Ammon's horn (tissue), 1 donor: ENCODE measurements at regions not wholly inside any gene's neighbourhood (a gene's known extent, or its start where the extent isn't known, plus 50 kb on each side); places are given as distances from the start of the nearest gene placed in this dataset.

Experiments used
- DNase-seq: peaks from one replicate; pipeline ENCODE4 v3.0.0-alpha.2; 2016; ENCODE audit warnings: low spot score

DNA sequence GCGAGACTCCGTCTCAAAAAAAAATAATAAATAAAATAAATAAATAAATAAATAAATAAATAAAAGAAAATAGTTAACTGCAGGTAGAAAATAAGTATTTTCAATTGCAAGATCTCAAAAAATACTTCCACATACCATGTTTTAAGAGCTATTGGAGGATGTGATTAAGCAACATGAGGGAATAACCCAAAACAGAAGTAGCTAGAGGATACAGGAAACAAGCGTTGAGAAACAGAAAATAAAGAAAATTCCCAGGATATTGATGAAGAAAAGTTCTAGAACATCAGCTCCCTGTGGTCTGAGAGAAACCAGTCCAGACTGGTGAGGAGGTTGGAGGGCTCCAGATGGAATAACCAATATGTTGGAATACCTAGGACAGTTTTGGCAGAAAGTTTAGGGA is 57.3 kb upstream of the RND3 start:
- no peak for DNase-seq

DNA sequence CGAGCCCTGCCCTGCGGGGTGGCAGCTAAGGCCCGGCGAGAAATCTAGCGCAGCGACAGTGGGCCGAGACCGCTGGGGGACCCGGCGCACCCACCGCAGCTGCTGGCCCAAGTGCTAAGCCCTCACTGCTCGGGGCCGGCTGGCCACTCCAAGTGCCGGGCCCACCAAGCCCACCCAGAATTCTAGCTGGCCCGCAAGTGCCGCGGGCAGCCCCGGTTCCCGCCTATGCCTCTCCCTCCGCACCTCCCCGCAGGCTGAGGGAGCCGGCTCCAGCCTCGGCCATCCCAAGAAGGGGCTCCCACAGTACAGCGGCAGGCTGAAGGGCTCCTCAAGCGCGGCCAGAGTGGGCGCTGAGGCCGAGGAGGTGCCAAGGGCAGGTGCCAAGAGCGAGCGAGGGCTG is 55.2 kb upstream of the RND3 start:
- no peak for DNase-seq

DNA sequence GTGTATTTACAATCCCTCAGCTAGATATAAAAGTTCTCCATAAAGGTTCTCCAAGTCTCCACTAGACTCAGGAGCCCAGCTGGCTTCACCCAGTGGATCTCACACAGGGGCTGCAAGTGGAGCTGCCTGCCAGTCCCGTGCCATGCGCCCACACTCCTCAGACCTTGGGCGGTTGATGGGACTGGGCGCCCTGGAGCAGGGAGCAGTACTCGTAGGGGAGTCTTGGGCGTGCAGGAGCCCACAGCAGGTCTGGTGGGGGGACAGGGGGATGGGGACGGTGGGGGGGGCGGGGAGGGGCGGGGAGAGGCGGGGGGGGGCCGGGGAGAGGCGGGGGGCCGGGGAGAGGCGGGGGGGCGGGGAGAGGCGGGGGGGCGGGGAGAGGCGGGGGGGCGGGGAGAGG is 54.7 kb upstream of the RND3 start:
- no peak for DNase-seq

DNA sequence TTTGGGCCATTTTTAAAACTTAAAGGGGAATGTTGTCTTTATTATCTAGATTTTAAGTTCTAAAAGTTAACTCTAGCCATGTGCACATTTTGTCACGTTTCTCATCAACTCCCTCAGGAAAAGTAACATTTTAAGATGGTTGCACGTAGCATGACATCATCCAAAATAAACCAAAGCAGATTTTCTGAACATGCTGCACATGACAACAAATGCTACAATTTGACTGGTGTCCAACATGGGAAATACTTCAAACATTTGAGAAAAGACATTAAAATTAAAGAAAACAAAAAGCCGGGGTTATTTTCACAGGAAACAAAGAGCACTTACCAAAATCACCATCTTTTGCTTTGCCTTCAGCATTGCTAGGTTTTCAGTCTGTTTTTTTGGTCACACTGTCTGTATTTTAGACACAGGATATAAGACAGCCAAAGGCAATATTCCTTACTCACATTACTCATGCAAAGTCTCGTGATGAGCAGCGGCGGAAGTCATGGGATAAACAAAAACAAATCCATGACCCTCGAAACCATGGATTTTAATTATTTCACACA is 51.3 kb upstream of the RND3 start:
- no peak for DNase-seq
